GM21367 (cell line): ENCODE measurements at regions not wholly inside any gene's neighbourhood (a gene's known extent, or its start where the extent isn't known, plus 50 kb on each side); places are given as distances from the start of the nearest gene placed in this dataset.

Experiments used
- ATAC-seq: cut with Tn5 transposase; IDR thresholded peaks from one replicate; pipeline ENCODE4 v1.9.1; 2021; ENCODE audit not compliant: unreplicated experiment

GRCh38 chr13:84524586-84524985, 642.3 kb upstream of the SLITRK1 start:
- ATAC-seq, result no peak

GRCh38 chr13:84500016-84500415, 617.7 kb upstream of the SLITRK1 start:
- ATAC-seq, result no peak

GRCh38 chr13:84497613-84498012, 615.3 kb upstream of the SLITRK1 start:
- no peak for ATAC-seq

GRCh38 chr13:84491952-84492351, 609.7 kb upstream of the SLITRK1 start:
- ATAC-seq, result no peak

GRCh38 chr13:84487752-84488151, 605.5 kb upstream of the SLITRK1 start:
- no peak for ATAC-seq

- no peak for ATAC-seq
Observed at GRCh38 chr13:84481958-84482357, 599.7 kb upstream of the SLITRK1 start.

- ATAC-seq, result no peak
Observed at GRCh38 chr13:84479656-84480055, 597.4 kb upstream of the SLITRK1 start.

- ATAC-seq, result no peak
Observed at GRCh38 chr13:84470528-84470927, 588.3 kb upstream of the SLITRK1 start.

GRCh38 chr13:84466461-84466860, 584.2 kb upstream of the SLITRK1 start:
- no peak for ATAC-seq

- no peak for ATAC-seq
Observed at GRCh38 chr13:84460989-84461388, 578.7 kb upstream of the SLITRK1 start.

- ATAC-seq, result no peak
Observed at GRCh38 chr13:84455143-84455905, 573.0 kb upstream of the SLITRK1 start.

GRCh38 chr13:84447640-84447978, 565.3 kb upstream of the SLITRK1 start:
- ATAC-seq, result no peak

- ATAC-seq, result no peak
Observed at GRCh38 chr13:84446972-84447639, 564.8 kb upstream of the SLITRK1 start.

GRCh38 chr13:84445776-84446175, 563.5 kb upstream of the SLITRK1 start:
- no peak for ATAC-seq

- no peak for ATAC-seq
Observed at GRCh38 chr13:84443463-84443862, 561.2 kb upstream of the SLITRK1 start.

- no peak for ATAC-seq
Observed at GRCh38 chr13:84439108-84439507, 556.8 kb upstream of the SLITRK1 start.

- ATAC-seq, result no peak
Observed at GRCh38 chr13:84433024-84433423, 550.8 kb upstream of the SLITRK1 start.

GRCh38 chr13:84431646-84432045, 549.4 kb upstream of the SLITRK1 start:
- no peak for ATAC-seq

GRCh38 chr13:84430446-84430845, 548.2 kb upstream of the SLITRK1 start:
- no peak for ATAC-seq

- no peak for ATAC-seq
Observed at GRCh38 chr13:84430015-84430414, 547.7 kb upstream of the SLITRK1 start.

GRCh38 chr13:84418041-84418440, 535.8 kb upstream of the SLITRK1 start:
- no peak for ATAC-seq

GRCh38 chr13:84417416-84417815, 535.1 kb upstream of the SLITRK1 start:
- ATAC-seq, result no peak

- no peak for ATAC-seq
Observed at GRCh38 chr13:84413016-84413415, 530.7 kb upstream of the SLITRK1 start.
